NCI-H2227 (cell line): ENCODE measurements at regions not wholly inside any gene's neighbourhood (a gene's known extent, or its start where the extent isn't known, plus 50 kb on each side); places are given as distances from the start of the nearest gene placed in this dataset.
"Not testable (repeated sequence)": the region's sequence is repeated elsewhere in the genome, so short reads cannot be mapped to it uniquely, and the experiment has no call there.

Source experiments
- DNase-seq: peaks from one replicate; lab custom pipeline; 2025; ENCODE audit not compliant: unreplicated experiment; lab: John Stamatoyannopoulos, UW

DNA sequence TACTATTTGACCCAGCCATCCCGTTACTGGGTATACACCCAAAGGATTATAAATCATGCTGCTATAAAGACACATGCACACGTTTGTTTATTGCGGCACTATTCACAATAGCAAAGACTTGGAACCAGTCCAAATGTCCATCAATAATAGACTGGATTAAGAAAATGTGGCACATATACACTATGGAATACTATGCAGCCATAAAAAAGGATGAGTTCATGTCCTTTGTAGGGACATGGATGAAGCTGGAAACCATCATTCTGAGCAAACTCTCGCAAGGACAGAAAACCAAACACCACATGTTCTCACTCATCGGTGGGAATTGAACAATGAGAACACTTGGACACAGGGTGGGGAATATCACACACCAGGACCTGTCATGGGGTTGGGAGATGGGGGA is 56.7 kb upstream of the SELENOP start:
- DNase-seq: not testable (repeated sequence)

DNA sequence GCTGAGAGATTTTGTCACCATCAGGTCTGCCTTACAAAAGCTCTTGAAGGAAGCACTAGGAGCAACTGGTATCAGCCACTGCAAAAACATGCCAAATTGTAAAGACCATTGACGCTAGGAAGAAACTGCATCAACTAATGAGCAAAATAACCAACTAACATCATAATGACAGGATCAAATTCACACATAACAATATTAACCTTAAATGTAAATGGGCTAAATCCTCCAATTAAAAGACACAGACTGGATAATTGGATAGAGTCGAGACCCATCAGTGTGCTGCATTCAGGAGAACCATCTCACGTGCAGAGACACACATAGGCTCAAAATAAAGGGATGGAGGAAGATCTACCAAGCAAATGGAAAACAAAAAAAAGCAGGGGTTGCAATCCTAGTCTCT is 53.1 kb upstream of the SELENOP start:
- DNase-seq: not testable (repeated sequence)
